ENCODE measurements at regions not wholly inside any gene's neighbourhood (a gene's known extent, or its start where the extent isn't known, plus 50 kb on each side); places are given as distances from the start of the nearest gene placed in this dataset.

DNA sequence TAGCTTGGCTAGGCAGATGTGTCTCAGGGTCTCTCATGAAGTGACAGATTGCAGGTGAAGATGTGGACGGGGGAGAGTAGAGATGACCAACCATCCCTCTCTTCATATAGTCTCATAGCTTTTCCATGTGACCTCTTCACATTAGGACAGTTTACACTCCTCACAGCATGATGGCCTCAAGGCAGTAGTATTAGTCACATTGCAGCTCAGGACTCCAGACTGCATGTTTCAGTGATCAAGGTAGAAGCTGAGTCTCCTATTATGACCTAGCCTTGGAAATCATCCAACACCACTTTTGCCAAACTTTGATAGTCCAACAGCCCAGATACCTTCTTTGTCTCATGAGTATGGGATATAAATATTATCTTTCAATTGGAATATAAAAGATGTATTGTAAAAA lies 147.7 kb downstream of the GASK1B start:
- TF ChIP-seq CTCF (IDR thresholded peaks at IDR 0.05) (no peak), POLR2A (IDR thresholded peaks at IDR 0.05) (no peak)
- H3K36me3 ChIP-seq = no peaks in the 10 kb centered on the region
- peaks cover 0 to 3% (median 0%) of the 10 kb centered on the region in 4 donors for H3K9me3 ChIP-seq
- no peaks in the 10 kb centered on the region for H3K4me1 ChIP-seq
- no peak for DNase-seq
- no peak overlapping the region for H3K4me3 ChIP-seq
- H3K27me3 ChIP-seq = no peaks in the 10 kb centered on the region
- no peak overlapping the region for H3K27ac ChIP-seq

DNA sequence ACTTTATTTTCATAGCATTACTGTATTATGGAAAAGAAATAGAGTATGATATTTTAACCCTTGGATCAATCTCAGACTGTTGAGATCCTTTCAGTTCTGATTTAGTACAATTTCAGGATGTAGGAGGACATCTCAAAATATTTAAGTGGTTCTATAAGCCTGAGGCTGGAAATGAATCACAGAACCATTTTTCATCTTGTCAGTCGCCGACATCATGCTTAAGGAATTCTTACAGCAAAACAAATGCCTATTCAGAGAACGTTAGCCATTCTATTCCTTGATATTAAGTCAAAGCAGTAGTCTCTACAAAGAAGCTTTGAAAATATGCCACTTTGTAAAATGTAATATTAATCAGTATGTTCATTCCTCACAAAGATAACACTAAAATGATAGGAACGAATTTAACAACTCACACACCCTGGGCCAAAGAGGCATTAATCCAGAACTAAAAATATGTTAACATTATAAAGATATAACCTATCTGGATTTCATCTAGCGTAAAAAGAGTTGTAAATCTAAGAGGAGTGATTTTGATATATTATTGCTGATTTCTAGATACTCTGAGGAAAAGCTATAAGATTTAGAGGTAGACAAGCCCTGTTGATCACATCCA lies 152.0 kb downstream of the GASK1B start:
- Histone ChIP-seq H3K9me3 (no peaks in the 10 kb centered on the region), H3K27me3 (no peaks in the 10 kb centered on the region), H3K4me1 (no peaks in the 10 kb centered on the region), H3K4me3 (no peak overlapping the region), H3K27ac (peak overlapping the region in 2 of 4 donors; percentile 14 to 15), H3K36me3 (no peaks in the 10 kb centered on the region)
- no peak for TF ChIP-seq CTCF (IDR thresholded peaks at IDR 0.05)
- no peak for TF ChIP-seq POLR2A (IDR thresholded peaks at IDR 0.05)
- DNase-seq = no peak

- Histone ChIP-seq H3K27me3 (no peaks in the 10 kb centered on the region), H3K36me3 (no peaks in the 10 kb centered on the region), H3K4me3 (no peak overlapping the region), H3K4me1 (no peaks in the 10 kb centered on the region), H3K27ac (peak overlapping the region in 2 of 4 donors; percentile 14 to 15), H3K9me3 (no peaks in the 10 kb centered on the region)
- TF ChIP-seq POLR2A (IDR thresholded peaks at IDR 0.05) (no peak), CTCF (IDR thresholded peaks at IDR 0.05) (no peak)
- DNase-seq = peak in 1 of 3 donors; percentile 57
These were observed 152.6 kb downstream of the GASK1B start for GRCh38 chr4:158020176-158020575.

GRCh38 chr4:158018831-158019230 lies 154.0 kb downstream of the GASK1B start:
- H3K4me1 ChIP-seq = no peaks in the 10 kb centered on the region
- H3K27ac ChIP-seq = no peak overlapping the region
- no peak for DNase-seq
- no peaks in the 10 kb centered on the region for H3K36me3 ChIP-seq
- H3K4me3 ChIP-seq = no peak overlapping the region
- TF ChIP-seq POLR2A (IDR thresholded peaks at IDR 0.05) (no peak), CTCF (IDR thresholded peaks at IDR 0.05) (no peak)
- no peaks in the 10 kb centered on the region for H3K9me3 ChIP-seq
- no peaks in the 10 kb centered on the region for H3K27me3 ChIP-seq

GRCh38 chr4:158018221-158018830 lies 154.5 kb downstream of the GASK1B start:
- no peaks in the 10 kb centered on the region for H3K9me3 ChIP-seq
- H3K27me3 ChIP-seq = no peaks in the 10 kb centered on the region
- H3K4me1 ChIP-seq = no peaks in the 10 kb centered on the region
- no peaks in the 10 kb centered on the region for H3K36me3 ChIP-seq
- H3K4me3 ChIP-seq = no peak overlapping the region
- TF ChIP-seq CTCF (IDR thresholded peaks at IDR 0.05) (no peak), POLR2A (IDR thresholded peaks at IDR 0.05) (no peak)
- no peak overlapping the region for H3K27ac ChIP-seq
- DNase-seq = no peak
